Mammary epithelial cell (primary cell): ENCODE measurements at regions not wholly inside any gene's neighbourhood (a gene's known extent, or its start where the extent isn't known, plus 50 kb on each side); places are given as distances from the start of the nearest gene placed in this dataset.
A peak's percentile ranks its signal among the peaks of the same experiment; 100 is the strongest.

Experiments used
- CTCF ChIP-seq, 2 donors: IDR thresholded peaks in 1 of 2; conservative IDR thresholded peaks in 1 of 2; 2 replicates each; pipeline ENCODE4 v1.5.1; 2011 to 2012; ENCODE audit warnings: inconsistent platforms in 2 of 2, low read length in 2 of 2, mild to moderate bottlenecking in 2 of 2, control low read depth in 1 of 2, low read depth in 1 of 2; ENCODE audit not compliant: insufficient read depth in 1 of 2; ENCODE audit errors: extremely low read depth in 1 of 2
- EZH2 ChIP-seq: IDR thresholded peaks from 2 replicates; pipeline ENCODE4 v1.6.1; 2012; ENCODE audit warnings: low read length, inconsistent platforms, borderline replicate concordance

GRCh38 chr10:27355918-27356573 lies 115.4 kb upstream of the ACBD5 start:
- TF ChIP-seq CTCF (conservative IDR thresholded peaks at IDR 0.05 in 1 of 2, IDR thresholded peaks at IDR 0.05 in 1 of 2; ENCODE audit: extremely low read depth in 1 of 2, insufficient read depth in 1 of 2, low read depth in 1 of 2, low read length in 2 of 2) (peak in 1 of 2 donors; percentile 36), EZH2 (no peak)
